ENCODE measurements at regions not wholly inside any gene's neighbourhood (a gene's known extent, or its start where the extent isn't known, plus 50 kb on each side); places are given as distances from the start of the nearest gene placed in this dataset.

GRCh38 chr20:50267866-50268219 lies 77.2 kb downstream of the CEBPB start:
- H3K9me3 ChIP-seq (ENCODE audit: control insufficient read depth in 2 of 3, insufficient read depth in 1 of 3, low read length in 3 of 3), result no peaks in the 10 kb centered on the region
- FAIRE-seq (no peak), DNase-seq (no peak)
- H3K4me3 ChIP-seq (ENCODE audit: low read length in 3 of 3), result no peak overlapping the region
- no peak for TF ChIP-seq CTCF (IDR thresholded peaks at IDR 0.05; ENCODE audit: borderline replicate concordance, extremely low read depth, insufficient read depth)
- H3K9ac ChIP-seq (ENCODE audit: low read length in 3 of 3), result no peak overlapping the region
- H3K27ac ChIP-seq (ENCODE audit: low read depth in 2 of 2, low read length in 2 of 2), result no peak overlapping the region
- no peaks in the 10 kb centered on the region for H3K4me1 ChIP-seq (ENCODE audit: control insufficient read depth in 2 of 3, insufficient read depth in 2 of 3, low read depth in 1 of 3, low read length in 3 of 3)
- intact Hi-C loops (cut with DNase I), result no loop called here
- no peaks in the 10 kb centered on the region for H3K36me3 ChIP-seq (ENCODE audit: control insufficient read depth in 2 of 3, insufficient read depth in 3 of 3, low read length in 3 of 3)
- no peaks in the 10 kb centered on the region for H3K27me3 ChIP-seq (ENCODE audit: control insufficient read depth, insufficient read depth, low read length)

GRCh38 chr20:50269091-50270033 lies 78.7 kb downstream of the CEBPB start:
- Histone ChIP-seq H3K4me1 (ENCODE audit: control insufficient read depth in 2 of 3, insufficient read depth in 2 of 3, low read depth in 1 of 3, low read length in 3 of 3) (no peaks in the 10 kb centered on the region), H3K27ac (ENCODE audit: low read depth in 2 of 2, low read length in 2 of 2) (no peak overlapping the region)

GRCh38 chr20:50270034-50270395 lies 79.4 kb downstream of the CEBPB start:
- Histone ChIP-seq H3K4me3 (ENCODE audit: low read length in 3 of 3) (no peak overlapping the region), H3K9ac (ENCODE audit: low read length in 3 of 3) (no peak overlapping the region), H3K27me3 (ENCODE audit: control insufficient read depth, insufficient read depth, low read length) (no peaks in the 10 kb centered on the region), H3K36me3 (ENCODE audit: control insufficient read depth in 2 of 3, insufficient read depth in 3 of 3, low read length in 3 of 3) (no peaks in the 10 kb centered on the region), H3K27ac (ENCODE audit: low read depth in 2 of 2, low read length in 2 of 2) (no peak overlapping the region), H3K4me1 (ENCODE audit: control insufficient read depth in 2 of 3, insufficient read depth in 2 of 3, low read depth in 1 of 3, low read length in 3 of 3) (no peaks in the 10 kb centered on the region), H3K9me3 (ENCODE audit: control insufficient read depth in 2 of 3, insufficient read depth in 1 of 3, low read length in 3 of 3) (no peaks in the 10 kb centered on the region)
- no peak for FAIRE-seq
- DNase-seq, result no peak
- intact Hi-C loops (cut with DNase I), result loop anchor here (10.0 kb wide), 1 partner anchor 45 kb away; no protein-coding TSS in a partner anchor
- no peak for TF ChIP-seq CTCF (IDR thresholded peaks at IDR 0.05; ENCODE audit: borderline replicate concordance, extremely low read depth, insufficient read depth)

More at GRCh38 chr20:50269091-50270033, 78.7 kb downstream of the CEBPB start:
- Histone ChIP-seq H3K36me3 (ENCODE audit: control insufficient read depth in 2 of 3, insufficient read depth in 3 of 3, low read length in 3 of 3) (no peaks in the 10 kb centered on the region), H3K27me3 (ENCODE audit: control insufficient read depth, insufficient read depth, low read length) (no peaks in the 10 kb centered on the region), H3K4me3 (ENCODE audit: low read length in 3 of 3) (no peak overlapping the region), H3K9me3 (ENCODE audit: control insufficient read depth in 2 of 3, insufficient read depth in 1 of 3, low read length in 3 of 3) (no peaks in the 10 kb centered on the region), H3K9ac (ENCODE audit: low read length in 3 of 3) (no peak overlapping the region)
- DNase-seq (no peak), FAIRE-seq (no peak)
- intact Hi-C loops (cut with DNase I), result loop anchor here (10.0 kb wide), 1 partner anchor 45 kb away; no protein-coding TSS in a partner anchor
- no peak for TF ChIP-seq CTCF (IDR thresholded peaks at IDR 0.05; ENCODE audit: borderline replicate concordance, extremely low read depth, insufficient read depth)

All from kidney (tissue), 13 donors.